Erythroblast (primary cell): ENCODE measurements at regions not wholly inside any gene's neighbourhood (a gene's known extent, or its start where the extent isn't known, plus 50 kb on each side); places are given as distances from the start of the nearest gene placed in this dataset.

Experiments
- GATA1 ChIP-seq: IDR thresholded peaks from 2 replicates; pipeline ENCODE4 v1.6.1; 2011; ENCODE audit warnings: low read depth, mild to moderate bottlenecking, control low read depth, low read length, moderate library complexity
- POLR2A ChIP-seq: IDR thresholded peaks from 2 replicates; pipeline ENCODE4 v1.6.1; 2011; ENCODE audit warnings: mild to moderate bottlenecking, low read length

- no peak for TF ChIP-seq POLR2A
- no peak for TF ChIP-seq GATA1
These were observed 147.3 kb upstream of the FOXF1 start for GRCh38 chr16:86363057-86363490.
